DND-41 (cell line): ENCODE measurements at regions not wholly inside any gene's neighbourhood (a gene's known extent, or its start where the extent isn't known, plus 50 kb on each side); places are given as distances from the start of the nearest gene placed in this dataset.
"Not testable (repeated sequence)": the region's sequence is repeated elsewhere in the genome, so short reads cannot be mapped to it uniquely, and the experiment has no call there.

ENCODE experiments used
- ATAC-seq: fragments of 200-7000 bp; cut with Tn5 transposase; 3 replicates; pipeline ENCODE4 v1.9.1; 2021; ENCODE audit warnings: low read depth; ENCODE audit not compliant: insufficient read depth
- DNase-seq: peaks from one replicate; pipeline ENCODE4 v3.0.0-alpha.2; 2020
- H2AFZ ChIP-seq: 2 replicates; pipeline ENCODE4 v1.6.0; 2012; ENCODE audit warnings: low read depth, low read length
- H3K27ac ChIP-seq: 2 replicates; pipeline ENCODE4 v1.5.1; 2012; ENCODE audit warnings: low read length, inconsistent platforms
- H3K27me3 ChIP-seq: fragments of 200-600 bp; sonication (generic); 2 replicates; pipeline ENCODE4 v1.6.0; 2012; ENCODE audit warnings: low read length, mild to moderate bottlenecking, inconsistent platforms; ENCODE audit not compliant: insufficient read depth, poor library complexity
- H3K36me3 ChIP-seq: 2 replicates; pipeline ENCODE4 v1.5.1; 2012; ENCODE audit warnings: low read length, inconsistent platforms; ENCODE audit not compliant: insufficient read depth
- H3K4me1 ChIP-seq: 2 replicates; pipeline ENCODE4 v1.5.1; 2012; ENCODE audit warnings: mild to moderate bottlenecking, low read length; ENCODE audit not compliant: insufficient read depth
- H3K4me2 ChIP-seq: 2 replicates; pipeline ENCODE4 v1.6.0; 2012; ENCODE audit warnings: mild to moderate bottlenecking, moderate library complexity, low read length, inconsistent platforms; ENCODE audit not compliant: insufficient read depth
- H3K4me3 ChIP-seq, 2 experiments: fragments of 200-600 bp in 1 of 2; shearing (Covaris generic) in 1 of 2; 2 replicates each; pipeline ENCODE4 v1.5.1; 2012 to 2016; ENCODE audit warnings: inconsistent platforms in 2 of 2, low read length in 2 of 2, mild to moderate bottlenecking in 2 of 2, low read depth in 1 of 2, moderate library complexity in 1 of 2
- H3K79me2 ChIP-seq: 2 replicates; pipeline ENCODE4 v1.6.0; 2012; ENCODE audit warnings: low read length, inconsistent platforms; ENCODE audit not compliant: insufficient read depth
- H3K9ac ChIP-seq: 2 replicates; pipeline ENCODE4 v1.6.0; 2012; ENCODE audit warnings: low read depth, mild to moderate bottlenecking, inconsistent platforms, low read length, moderate library complexity
- H3K9me3 ChIP-seq: 2 replicates; pipeline ENCODE4 v1.5.1; 2012; ENCODE audit warnings: low read length, moderate library complexity, mild to moderate bottlenecking, inconsistent platforms; ENCODE audit not compliant: insufficient read depth, severe bottlenecking
- H4K20me1 ChIP-seq: 2 replicates; pipeline ENCODE4 v1.6.0; 2012; ENCODE audit warnings: low read length; ENCODE audit not compliant: insufficient read depth
- CTCF ChIP-seq: IDR thresholded peaks from 2 replicates; pipeline ENCODE4 v1.5.1; 2012; ENCODE audit warnings: borderline replicate concordance, low read length, moderate library complexity, mild to moderate bottlenecking; ENCODE audit not compliant: poor library complexity, severe bottlenecking; ENCODE audit errors: extremely low read depth
- EZH2 ChIP-seq: IDR thresholded peaks from 3 replicates; pipeline ENCODE4 v1.6.1; 2012; ENCODE audit warnings: borderline replicate concordance, low read depth, mild to moderate bottlenecking, moderate library complexity, low read length, inconsistent platforms; ENCODE audit not compliant: severe bottlenecking

DNA sequence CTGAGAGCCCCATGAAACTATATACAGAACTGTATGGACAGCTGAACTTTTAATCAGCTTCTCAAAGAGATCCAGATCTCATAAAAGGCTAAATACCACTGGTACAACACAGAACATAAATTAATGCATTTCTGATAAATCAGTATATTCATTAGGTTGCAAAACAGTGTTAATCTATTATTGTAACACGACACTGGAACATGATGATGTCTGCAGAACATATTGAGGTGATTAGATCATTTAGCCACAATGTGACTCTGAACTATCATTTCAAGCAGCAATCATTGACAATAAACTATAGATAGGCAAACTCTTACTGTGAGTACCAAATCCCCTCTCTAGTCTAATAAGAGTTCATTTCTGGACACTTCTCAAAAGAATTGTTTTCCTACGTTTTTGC lies 50.3 kb downstream of the GASK1B start:
- H3K27me3 ChIP-seq = no peaks in the 10 kb centered on the region
- no peak overlapping the region for H3K9ac ChIP-seq
- DNase-seq (no peak), ATAC-seq (no peak)
- no peaks in the 10 kb centered on the region for H3K9me3 ChIP-seq
- H3K27ac ChIP-seq = no peak overlapping the region
- H3K4me3 ChIP-seq = no peak overlapping the region
- no peaks in the 10 kb centered on the region for H3K79me2 ChIP-seq
- TF ChIP-seq CTCF = no peak
- no peak for TF ChIP-seq EZH2
- no peak overlapping the region for H3K4me2 ChIP-seq
- no peak overlapping the region for H2AFZ ChIP-seq
- no peaks in the 10 kb centered on the region for H4K20me1 ChIP-seq
- H3K4me1 ChIP-seq = no peaks in the 10 kb centered on the region
- H3K36me3 ChIP-seq = no peaks in the 10 kb centered on the region

GRCh38 chr4:158121161-158121579 lies 51.7 kb downstream of the GASK1B start:
- no peak overlapping the region for H3K4me3 ChIP-seq
- ATAC-seq (no peak), DNase-seq (no peak)
- no peak overlapping the region for H2AFZ ChIP-seq
- H3K27ac ChIP-seq = no peak overlapping the region
- no peaks in the 10 kb centered on the region for H3K36me3 ChIP-seq
- no peak overlapping the region for H3K9ac ChIP-seq
- TF ChIP-seq CTCF (no peak), EZH2 (no peak)
- no peaks in the 10 kb centered on the region for H3K79me2 ChIP-seq
- no peak overlapping the region for H3K4me2 ChIP-seq
- H3K9me3 ChIP-seq = no peaks in the 10 kb centered on the region
- H3K4me1 ChIP-seq = no peaks in the 10 kb centered on the region
- no peaks in the 10 kb centered on the region for H4K20me1 ChIP-seq
- H3K27me3 ChIP-seq = no peaks in the 10 kb centered on the region

DNA sequence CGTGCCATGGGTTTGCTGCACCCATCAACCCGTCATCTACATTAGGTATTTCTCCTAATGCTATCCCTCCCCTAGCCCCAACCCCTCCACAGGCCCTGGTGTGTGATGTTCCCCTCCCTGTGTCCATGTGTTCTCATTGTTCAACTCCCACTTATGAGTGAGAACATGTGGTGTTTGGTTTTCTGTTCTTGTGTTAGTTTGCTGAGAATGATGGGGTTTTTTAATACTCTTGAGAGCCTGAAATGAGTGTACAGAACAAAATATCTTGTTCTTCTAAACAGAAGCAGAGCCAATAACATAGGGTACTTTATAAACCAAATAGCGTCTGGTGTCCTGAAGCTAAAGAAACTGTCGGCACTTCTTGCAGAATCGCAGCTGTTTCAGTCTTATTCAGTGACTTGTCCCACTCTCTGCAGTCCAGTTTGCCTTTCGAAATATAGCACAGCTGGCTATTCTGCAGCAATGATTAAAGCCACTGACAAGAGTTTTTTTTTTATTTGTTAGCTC lies 52.1 kb downstream of the GASK1B start:
- not testable (repeated sequence) for H4K20me1 ChIP-seq, ATAC-seq, DNase-seq

DNA sequence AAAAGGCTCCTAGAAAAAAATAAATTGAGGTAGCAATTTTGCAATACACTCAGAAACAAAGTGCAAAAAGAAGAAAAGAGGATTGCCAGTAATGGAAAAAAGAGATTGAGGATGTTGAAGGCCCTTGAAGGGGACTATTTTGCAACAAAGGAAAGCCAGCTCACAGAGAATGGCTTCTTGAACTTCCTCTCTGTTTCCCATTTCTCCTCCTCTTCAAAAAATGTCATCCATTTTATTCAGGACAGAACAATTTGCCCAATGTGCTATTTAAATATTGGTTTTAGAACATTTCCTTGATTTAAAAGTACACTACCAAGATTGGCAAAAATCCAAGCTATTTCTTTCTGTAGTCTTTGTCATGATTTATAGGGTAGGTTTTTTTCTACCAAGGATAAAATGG lies 60.2 kb downstream of the GASK1B start:
- no peak overlapping the region for H3K9ac ChIP-seq
- no peak for TF ChIP-seq CTCF
- no peak for TF ChIP-seq EZH2

More for the DNA sequence above, 52.1 kb downstream of the GASK1B start:
- not testable (repeated sequence) for H3K27me3 ChIP-seq, H3K79me2 ChIP-seq, H3K36me3 ChIP-seq, H3K27ac ChIP-seq, H3K9ac ChIP-seq, H3K9me3 ChIP-seq, H3K4me1 ChIP-seq, H2AFZ ChIP-seq, H3K4me2 ChIP-seq, H3K4me3 ChIP-seq

More for the DNA sequence above, 60.2 kb downstream of the GASK1B start:
- no peak overlapping the region for H2AFZ ChIP-seq
- H4K20me1 ChIP-seq = no peaks in the 10 kb centered on the region
- H3K27ac ChIP-seq = no peak overlapping the region
- no peaks in the 10 kb centered on the region for H3K27me3 ChIP-seq
- no peak for ATAC-seq
- no peaks in the 10 kb centered on the region for H3K4me1 ChIP-seq
- H3K9me3 ChIP-seq = no peaks in the 10 kb centered on the region
- H3K4me3 ChIP-seq = no peak overlapping the region
- no peak for DNase-seq
- H3K79me2 ChIP-seq = no peaks in the 10 kb centered on the region
- no peak overlapping the region for H3K4me2 ChIP-seq
- H3K36me3 ChIP-seq = no peaks in the 10 kb centered on the region
